ENCODE measurements at regions not wholly inside any gene's neighbourhood (a gene's known extent, or its start where the extent isn't known, plus 50 kb on each side); places are given as distances from the start of the nearest gene placed in this dataset.

- TF ChIP-seq, protein P1, sequence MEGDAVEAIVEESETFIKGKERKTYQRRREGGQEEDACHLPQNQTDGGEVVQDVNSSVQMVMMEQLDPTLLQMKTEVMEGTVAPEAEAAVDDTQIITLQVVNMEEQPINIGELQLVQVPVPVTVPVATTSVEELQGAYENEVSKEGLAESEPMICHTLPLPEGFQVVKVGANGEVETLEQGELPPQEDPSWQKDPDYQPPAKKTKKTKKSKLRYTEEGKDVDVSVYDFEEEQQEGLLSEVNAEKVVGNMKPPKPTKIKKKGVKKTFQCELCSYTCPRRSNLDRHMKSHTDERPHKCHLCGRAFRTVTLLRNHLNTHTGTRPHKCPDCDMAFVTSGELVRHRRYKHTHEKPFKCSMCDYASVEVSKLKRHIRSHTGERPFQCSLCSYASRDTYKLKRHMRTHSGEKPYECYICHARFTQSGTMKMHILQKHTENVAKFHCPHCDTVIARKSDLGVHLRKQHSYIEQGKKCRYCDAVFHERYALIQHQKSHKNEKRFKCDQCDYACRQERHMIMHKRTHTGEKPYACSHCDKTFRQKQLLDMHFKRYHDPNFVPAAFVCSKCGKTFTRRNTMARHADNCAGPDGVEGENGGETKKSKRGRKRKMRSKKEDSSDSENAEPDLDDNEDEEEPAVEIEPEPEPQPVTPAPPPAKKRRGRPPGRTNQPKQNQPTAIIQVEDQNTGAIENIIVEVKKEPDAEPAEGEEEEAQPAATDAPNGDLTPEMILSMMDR (IDR thresholded peaks at IDR 0.05; ENCODE audit: low read depth, low read length, missing control alignments): no peak
- H3K27me3 ChIP-seq (replicated peaks): no peaks in the 10 kb centered on the region
- no peaks in the 10 kb centered on the region for H3K36me3 ChIP-seq (replicated peaks)
- H3K27ac ChIP-seq: no peak overlapping the region
- H3K4me3 ChIP-seq (ENCODE audit: low read depth, low read length): no peak overlapping the region
- DNase-seq: no peak
- in situ Hi-C loops (cut with HindIII; ENCODE audit: low pct_ligation_motif_present, low sequenced_read_pairs): no loop called here
Measured at GRCh38 chr2:237159006-237159911, 73.6 kb downstream of the COPS8 start.

- no peaks in the 10 kb centered on the region for H3K36me3 ChIP-seq (replicated peaks)
- no peak overlapping the region for H3K27ac ChIP-seq
- H3K4me3 ChIP-seq (ENCODE audit: low read depth, low read length): no peak overlapping the region
- TF ChIP-seq, protein P1 (IDR thresholded peaks at IDR 0.05; ENCODE audit: low read depth, low read length, missing control alignments): no peak
- in situ Hi-C loops (cut with HindIII; ENCODE audit: low pct_ligation_motif_present, low sequenced_read_pairs): no loop called here
- H3K27me3 ChIP-seq (replicated peaks): no peaks in the 10 kb centered on the region
- no peak for DNase-seq
Measured at GRCh38 chr2:237160271-237160919, 74.7 kb downstream of the COPS8 start.

DNA sequence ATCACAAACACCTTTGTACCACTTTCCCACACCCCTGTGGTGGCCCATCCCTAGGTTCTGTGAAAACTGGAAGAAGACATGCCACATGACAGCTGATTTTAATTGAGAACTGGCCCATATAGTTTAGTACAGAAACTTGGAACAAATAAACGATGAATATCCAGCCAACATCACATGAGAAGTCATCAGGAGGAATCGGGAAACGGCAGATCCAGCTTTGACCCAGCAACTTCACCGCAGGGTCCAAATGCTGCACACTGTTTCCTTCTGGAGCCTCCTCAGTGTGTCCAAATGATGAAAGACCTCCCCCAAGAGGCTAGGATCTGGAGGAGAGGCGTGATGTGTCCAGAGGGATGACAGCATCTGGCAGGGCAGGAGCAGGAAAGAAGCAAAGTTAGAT is 75.5 kb downstream of the COPS8 start:
- in situ Hi-C loops (cut with HindIII; ENCODE audit: low pct_ligation_motif_present, low sequenced_read_pairs): no loop called here
- no peaks in the 10 kb centered on the region for H3K36me3 ChIP-seq (replicated peaks)
- H3K27ac ChIP-seq: no peak overlapping the region
- no peak for DNase-seq
- H3K4me3 ChIP-seq (ENCODE audit: low read depth, low read length): no peak overlapping the region
- TF ChIP-seq, protein P1 (IDR thresholded peaks at IDR 0.05; ENCODE audit: low read depth, low read length, missing control alignments): no peak
- H3K27me3 ChIP-seq (replicated peaks): no peaks in the 10 kb centered on the region

GRCh38 chr2:237162959-237163358 is 77.3 kb downstream of the COPS8 start:
- Histone ChIP-seq H3K27ac (no peak overlapping the region), H3K36me3 (replicated peaks) (no peaks in the 10 kb centered on the region), H3K27me3 (replicated peaks) (no peaks in the 10 kb centered on the region), H3K4me3 (ENCODE audit: low read depth, low read length) (no peak overlapping the region)
- in situ Hi-C loops (cut with HindIII; ENCODE audit: low pct_ligation_motif_present, low sequenced_read_pairs): no loop called here
- no peak for DNase-seq
- TF ChIP-seq, protein P1 (IDR thresholded peaks at IDR 0.05; ENCODE audit: low read depth, low read length, missing control alignments): no peak

- Histone ChIP-seq H3K27me3 (replicated peaks) (no peaks in the 10 kb centered on the region), H3K36me3 (replicated peaks) (no peaks in the 10 kb centered on the region), H3K4me3 (ENCODE audit: low read depth, low read length) (no peak overlapping the region), H3K27ac (no peak overlapping the region)
- no peak for DNase-seq
- TF ChIP-seq, protein P1 (IDR thresholded peaks at IDR 0.05; ENCODE audit: low read depth, low read length, missing control alignments): no peak
- in situ Hi-C loops (cut with HindIII; ENCODE audit: low pct_ligation_motif_present, low sequenced_read_pairs): no loop called here
Measured at GRCh38 chr2:237164474-237165042, 78.9 kb downstream of the COPS8 start.
